LNCaP clone FGC (cell line): ENCODE measurements at regions not wholly inside any gene's neighbourhood (a gene's known extent, or its start where the extent isn't known, plus 50 kb on each side); places are given as distances from the start of the nearest gene placed in this dataset.

Experiments
- DNase-seq: peaks from one replicate; pipeline ENCODE4 v3.0.0-alpha.2; 2011; ENCODE audit warnings: low read depth
- H3K4me3 ChIP-seq: 2 replicates; pipeline ENCODE4 v1.5.1; 2011; ENCODE audit warnings: mild to moderate bottlenecking, low read depth, low read length, control low read depth
- CTCF ChIP-seq: IDR thresholded peaks from 2 replicates; pipeline ENCODE4 v1.5.1; 2012; ENCODE audit warnings: mild to moderate bottlenecking; ENCODE audit not compliant: control insufficient read depth, insufficient read depth; ENCODE audit errors: extremely low read depth

DNA sequence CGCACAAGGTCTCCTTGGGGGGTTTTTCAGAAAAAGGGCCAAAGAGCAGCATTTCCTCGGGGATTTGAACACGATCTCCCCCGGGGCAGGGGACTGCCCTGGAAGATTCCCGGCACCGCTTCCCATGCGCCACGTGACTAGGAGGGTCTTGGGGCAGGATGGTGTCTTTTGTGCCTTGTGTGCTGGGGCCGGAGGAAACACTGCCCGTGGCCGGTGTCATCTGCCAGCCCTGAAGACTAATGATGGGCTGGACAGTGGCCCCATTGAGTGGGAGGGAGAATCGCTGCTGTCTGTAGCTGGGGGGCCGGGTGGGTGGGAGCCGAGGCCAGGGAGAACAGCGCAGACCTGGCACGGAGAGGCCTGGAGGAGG lies 315.1 kb downstream of the SEC14L1 start:
- TF ChIP-seq CTCF: no peak
- no peak for DNase-seq
- no peak overlapping the region for H3K4me3 ChIP-seq

DNA sequence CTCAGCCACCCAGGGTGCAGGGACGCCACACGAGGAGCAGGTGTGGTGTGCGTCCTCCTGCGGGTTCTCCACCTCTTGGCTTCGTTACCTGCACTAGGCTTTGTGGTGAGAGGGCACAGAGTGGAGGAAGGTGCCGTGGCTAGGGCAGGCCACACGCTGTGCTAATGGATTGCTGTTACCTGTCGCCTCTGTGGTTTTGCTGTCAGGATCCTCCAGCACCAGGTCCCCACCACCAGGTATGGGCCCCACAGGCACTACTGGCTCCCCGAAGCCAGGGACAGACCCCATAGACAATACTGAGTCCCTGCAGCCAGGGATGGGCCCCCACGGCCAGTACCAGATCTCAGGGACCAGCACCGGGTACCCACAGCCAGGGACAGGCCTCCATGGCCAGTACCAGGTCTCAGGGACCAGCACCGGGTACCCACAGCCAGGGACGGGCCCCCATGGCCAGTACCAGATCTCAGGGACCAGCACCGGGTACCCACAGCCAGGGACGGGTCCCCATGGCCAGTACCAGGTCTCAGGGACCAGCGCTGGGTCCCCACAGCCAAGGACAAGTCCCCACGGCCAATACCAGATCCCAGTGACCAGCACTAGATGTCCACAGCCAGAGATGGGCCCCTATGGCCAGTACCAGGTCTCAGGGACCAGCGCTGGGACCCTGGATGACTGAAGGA lies 315.6 kb downstream of the SEC14L1 start:
- no peak for TF ChIP-seq CTCF
- no peak overlapping the region for H3K4me3 ChIP-seq
- DNase-seq: no peak

DNA sequence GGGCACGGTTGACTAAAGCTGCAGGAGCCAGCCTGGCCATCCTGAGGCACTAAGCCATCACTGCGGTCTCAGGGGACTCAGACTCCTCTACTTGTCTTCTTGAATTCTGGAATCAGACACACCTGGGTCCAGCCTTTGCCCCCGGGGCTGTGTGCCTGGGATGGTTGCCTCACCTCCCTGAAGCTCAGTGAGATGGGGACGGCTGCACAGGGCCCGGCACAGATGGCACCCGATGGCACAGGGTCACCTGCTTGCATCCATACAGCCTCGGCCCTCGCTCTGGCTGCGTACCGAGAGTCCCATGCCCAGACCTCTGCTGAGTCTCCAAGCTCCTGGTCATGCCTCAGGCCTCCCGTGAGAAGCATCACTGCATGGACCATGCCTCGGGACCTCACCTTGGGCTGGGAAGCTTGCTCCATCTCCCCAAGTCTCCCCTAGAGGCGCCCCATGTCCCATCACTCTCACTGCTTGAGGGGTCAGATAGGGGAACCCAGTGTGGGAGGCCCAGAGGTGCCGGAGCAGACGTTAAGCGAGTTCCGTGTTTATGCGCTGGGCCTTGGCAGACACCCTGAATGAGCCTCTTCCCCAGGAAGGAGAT lies 316.3 kb downstream of the SEC14L1 start:
- H3K4me3 ChIP-seq: no peak overlapping the region
- no peak for DNase-seq

DNA sequence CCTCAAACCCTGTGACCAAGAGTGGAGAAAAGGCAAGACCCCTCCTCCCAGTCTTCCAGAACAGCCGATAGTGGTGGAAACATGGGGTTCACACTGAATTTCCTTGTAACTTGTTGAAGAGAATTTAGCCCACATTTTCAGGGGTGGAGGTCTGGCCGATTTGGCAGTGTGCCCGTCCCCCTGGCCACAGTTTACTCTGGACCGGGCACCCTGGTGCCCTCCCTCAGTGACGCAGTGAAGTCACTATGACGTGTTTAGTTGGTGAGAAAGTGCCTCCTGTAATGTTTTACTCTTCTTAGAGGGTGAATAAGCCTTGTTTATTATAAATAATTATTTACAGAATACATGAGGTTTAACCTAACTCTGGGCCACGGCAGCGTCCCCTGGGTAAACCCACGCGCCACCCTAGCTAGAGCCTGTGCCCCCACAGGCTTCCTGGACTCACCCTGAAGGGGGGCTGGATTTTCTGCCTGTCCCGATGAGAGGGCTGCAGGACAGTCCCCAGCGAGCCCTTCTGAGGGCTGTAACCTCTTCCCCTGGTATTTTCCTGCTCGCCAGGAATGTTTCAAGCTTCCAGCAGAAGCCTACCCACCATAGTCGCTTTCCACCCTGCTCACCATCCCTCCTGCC lies 316.9 kb downstream of the SEC14L1 start:
- no peak for TF ChIP-seq CTCF
- no peak for DNase-seq
- no peak overlapping the region for H3K4me3 ChIP-seq

More for the DNA sequence above, 316.3 kb downstream of the SEC14L1 start:
- no peak for TF ChIP-seq CTCF

DNA sequence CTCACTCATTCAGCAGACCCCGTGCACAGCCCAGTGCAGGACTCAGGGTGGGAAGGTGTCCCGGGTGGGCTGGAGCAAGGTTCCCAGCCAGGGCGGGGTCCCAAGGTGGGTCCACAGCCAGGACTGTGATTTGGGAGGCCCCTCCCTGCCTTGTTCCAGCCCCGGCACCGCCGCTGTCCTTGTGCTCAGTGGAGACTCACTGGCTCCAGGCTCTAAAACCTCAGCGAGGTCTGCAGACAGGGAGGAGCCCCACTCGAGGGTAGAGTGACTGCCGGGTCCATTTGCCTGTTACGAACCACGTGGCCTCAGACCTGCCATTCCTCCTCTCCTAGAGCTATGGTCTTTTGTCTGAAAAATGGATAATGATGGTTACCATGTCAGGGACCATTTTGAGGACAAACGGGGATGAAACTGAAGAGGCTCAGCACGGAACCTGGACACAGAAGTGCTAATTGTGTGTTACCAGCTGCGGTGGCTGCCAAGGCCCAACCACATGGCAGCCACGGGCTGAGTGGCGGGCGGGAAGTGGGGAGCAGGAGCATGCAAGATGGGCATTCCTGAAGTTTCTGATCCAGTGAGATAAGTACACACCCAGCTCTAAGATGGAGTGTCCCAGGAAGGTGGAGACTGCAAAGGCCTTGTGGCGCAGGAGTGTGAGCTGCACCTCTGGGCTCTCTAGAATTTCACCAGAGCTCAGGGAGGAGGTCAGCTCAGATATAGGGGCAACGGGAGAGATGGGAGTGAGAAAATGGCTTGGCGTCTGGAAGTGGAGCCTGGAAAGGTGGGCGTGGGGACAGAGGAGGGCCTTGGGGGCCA lies 317.6 kb downstream of the SEC14L1 start:
- TF ChIP-seq CTCF: no peak
- DNase-seq: no peak
- H3K4me3 ChIP-seq: no peak overlapping the region

- no peak for TF ChIP-seq CTCF
- H3K4me3 ChIP-seq: no peak overlapping the region
- no peak for DNase-seq
These were observed 318.4 kb downstream of the SEC14L1 start for GRCh38 chr17:77459018-77459755.
